Neural progenitor cell (in vitro differentiated cells): ENCODE measurements at regions not wholly inside any gene's neighbourhood (a gene's known extent, or its start where the extent isn't known, plus 50 kb on each side); places are given as distances from the start of the nearest gene placed in this dataset.

Experiments used
- CTCF ChIP-seq: fragments of 200-600 bp; sonication (generic); IDR thresholded peaks from 2 replicates; pipeline ENCODE4 v1.5.1; 2017; ENCODE audit warnings: antibody characterized with exemption, mild to moderate bottlenecking
- EZH2 ChIP-seq: fragments of 200-600 bp; sonication (generic); IDR thresholded peaks from 2 replicates; pipeline ENCODE4 v1.6.1; 2017; ENCODE audit warnings: antibody characterized with exemption, mild to moderate bottlenecking, moderate library complexity
- EZH2phosphoT487 ChIP-seq: fragments of 200-600 bp; sonication (generic); IDR thresholded peaks from 2 replicates; pipeline ENCODE4 v1.6.1; 2017; ENCODE audit warnings: antibody characterized with exemption

GRCh38 chrX:40164751-40165150 is 67.0 kb upstream of the BCOR start:
- TF ChIP-seq CTCF, result no peak
- no peak for TF ChIP-seq EZH2
- no peak for TF ChIP-seq EZH2phosphoT487
